Bronchial epithelial cell (primary cell): ENCODE measurements at regions not wholly inside any gene's neighbourhood (a gene's known extent, or its start where the extent isn't known, plus 50 kb on each side); places are given as distances from the start of the nearest gene placed in this dataset.

Experiments used
- DNase-seq: peaks from one replicate; pipeline ENCODE4 v3.0.0-alpha.2; 2010; ENCODE audit warnings: low read depth
- FAIRE-seq: peaks from 2 replicates; lab custom pipeline; 2011; peaks lifted over from hg19 to GRCh38; lab: Jason Lieb, UNC
- H3K27me3 ChIP-seq: 2 replicates; pipeline ENCODE4 v1.5.1; 2011; ENCODE audit warnings: low read length; ENCODE audit not compliant: control insufficient read depth, insufficient read depth
- H3K36me3 ChIP-seq: 2 replicates; pipeline ENCODE4 v1.5.1; 2011; ENCODE audit warnings: low read length; ENCODE audit not compliant: control insufficient read depth, insufficient read depth
- H3K4me3 ChIP-seq: 2 replicates; pipeline ENCODE4 v1.5.1; 2011; ENCODE audit warnings: mild to moderate bottlenecking, low read depth, low read length, control low read depth
- TF ChIP-seq, protein P1 (sequence below): IDR thresholded peaks from 2 replicates; pipeline ENCODE4 v1.5.1; 2011; ENCODE audit warnings: mild to moderate bottlenecking, moderate library complexity, low read length, control low read depth, inconsistent platforms; ENCODE audit not compliant: insufficient read depth, severe bottlenecking

DNA sequence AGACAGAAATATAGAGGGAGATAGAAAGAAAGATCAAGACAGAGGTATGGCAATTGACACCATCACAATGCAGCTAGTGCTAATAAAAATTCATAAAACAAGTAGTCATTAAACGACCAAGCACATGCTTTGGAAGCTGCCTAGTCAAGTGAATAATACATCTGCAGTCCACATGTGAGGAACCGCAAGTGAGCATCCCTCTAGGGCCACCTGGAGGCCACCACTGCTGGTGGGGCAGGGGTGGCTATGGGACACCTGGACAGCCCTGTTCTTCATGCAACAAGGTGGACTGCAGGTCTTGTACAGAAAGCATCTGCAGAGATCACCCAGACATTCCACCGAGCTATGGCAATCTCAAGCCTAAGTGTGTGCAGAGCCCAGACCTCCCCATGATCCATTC, 451.1 kb upstream of the PFKP start:
- TF ChIP-seq, protein P1, sequence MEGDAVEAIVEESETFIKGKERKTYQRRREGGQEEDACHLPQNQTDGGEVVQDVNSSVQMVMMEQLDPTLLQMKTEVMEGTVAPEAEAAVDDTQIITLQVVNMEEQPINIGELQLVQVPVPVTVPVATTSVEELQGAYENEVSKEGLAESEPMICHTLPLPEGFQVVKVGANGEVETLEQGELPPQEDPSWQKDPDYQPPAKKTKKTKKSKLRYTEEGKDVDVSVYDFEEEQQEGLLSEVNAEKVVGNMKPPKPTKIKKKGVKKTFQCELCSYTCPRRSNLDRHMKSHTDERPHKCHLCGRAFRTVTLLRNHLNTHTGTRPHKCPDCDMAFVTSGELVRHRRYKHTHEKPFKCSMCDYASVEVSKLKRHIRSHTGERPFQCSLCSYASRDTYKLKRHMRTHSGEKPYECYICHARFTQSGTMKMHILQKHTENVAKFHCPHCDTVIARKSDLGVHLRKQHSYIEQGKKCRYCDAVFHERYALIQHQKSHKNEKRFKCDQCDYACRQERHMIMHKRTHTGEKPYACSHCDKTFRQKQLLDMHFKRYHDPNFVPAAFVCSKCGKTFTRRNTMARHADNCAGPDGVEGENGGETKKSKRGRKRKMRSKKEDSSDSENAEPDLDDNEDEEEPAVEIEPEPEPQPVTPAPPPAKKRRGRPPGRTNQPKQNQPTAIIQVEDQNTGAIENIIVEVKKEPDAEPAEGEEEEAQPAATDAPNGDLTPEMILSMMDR: no peak
- FAIRE-seq: no peak
- DNase-seq: no peak
- Histone ChIP-seq H3K36me3 (no peaks in the 10 kb centered on the region), H3K27me3 (no peaks in the 10 kb centered on the region), H3K4me3 (no peak overlapping the region)

DNA sequence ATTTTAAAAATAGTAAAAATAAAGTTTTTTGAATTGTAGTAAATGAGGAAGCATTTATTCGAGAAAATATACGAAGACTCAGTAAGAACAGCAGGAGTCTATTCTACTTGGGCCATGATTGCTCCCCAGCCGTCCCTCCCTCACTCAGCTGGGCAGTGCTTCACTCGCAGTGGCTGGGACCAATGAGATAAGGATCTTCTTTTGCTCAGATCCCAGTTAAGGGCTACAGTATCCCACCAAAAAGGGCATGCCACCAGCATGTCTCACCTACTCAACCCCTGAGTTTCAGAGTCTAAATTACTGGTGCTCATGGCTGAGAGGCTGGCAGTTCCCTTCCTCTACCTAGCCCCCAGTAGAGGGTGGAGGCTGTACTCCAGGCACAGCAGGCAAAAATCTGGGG, 455.7 kb upstream of the PFKP start:
- no peak for FAIRE-seq
- Histone ChIP-seq H3K27me3 (no peaks in the 10 kb centered on the region), H3K36me3 (no peaks in the 10 kb centered on the region), H3K4me3 (no peak overlapping the region)
- DNase-seq: no peak
- TF ChIP-seq, protein P1: no peak

DNA sequence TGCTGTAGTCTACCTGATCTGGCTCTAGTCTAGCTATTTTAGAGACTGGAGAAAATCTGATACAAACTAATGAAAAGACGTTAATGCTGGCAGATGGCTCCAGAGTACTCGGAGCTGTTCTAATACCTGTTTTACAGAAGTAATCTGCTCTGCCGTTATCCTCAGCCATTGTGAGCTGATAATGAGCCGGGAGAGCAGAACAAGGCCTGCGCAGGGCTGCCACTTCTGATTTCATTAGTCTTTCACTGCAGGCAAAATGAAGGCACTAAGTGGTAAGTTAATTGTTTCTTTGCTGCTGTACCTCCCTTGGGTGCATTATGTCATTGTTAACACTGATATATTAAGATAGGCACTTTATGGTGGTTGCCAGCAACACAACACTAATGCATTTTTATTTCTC, 456.4 kb upstream of the PFKP start:
- no peaks in the 10 kb centered on the region for H3K27me3 ChIP-seq
- no peaks in the 10 kb centered on the region for H3K36me3 ChIP-seq
- TF ChIP-seq, protein P1: no peak
- H3K4me3 ChIP-seq: no peak overlapping the region
- FAIRE-seq: no peak
- DNase-seq: no peak

DNA sequence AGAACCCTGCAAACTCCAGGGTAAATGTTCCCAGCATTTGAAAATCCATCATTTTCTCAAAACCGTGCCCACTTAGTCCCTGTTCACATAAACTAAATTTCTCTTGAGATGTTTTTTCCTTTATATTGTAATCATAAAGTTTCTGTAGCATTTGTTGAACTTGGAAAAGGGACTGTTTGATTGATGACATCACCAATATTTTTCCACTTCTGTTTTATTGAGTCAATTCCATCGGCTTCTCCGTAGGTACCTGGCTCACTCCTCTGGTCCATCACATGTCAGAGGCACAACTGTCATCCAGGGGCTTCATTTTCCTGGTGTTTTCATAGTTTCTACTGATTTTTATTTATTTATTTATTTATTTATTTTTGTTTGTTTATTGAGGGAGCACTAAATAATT, 462.5 kb upstream of the PFKP start:
- no peak for FAIRE-seq

DNA sequence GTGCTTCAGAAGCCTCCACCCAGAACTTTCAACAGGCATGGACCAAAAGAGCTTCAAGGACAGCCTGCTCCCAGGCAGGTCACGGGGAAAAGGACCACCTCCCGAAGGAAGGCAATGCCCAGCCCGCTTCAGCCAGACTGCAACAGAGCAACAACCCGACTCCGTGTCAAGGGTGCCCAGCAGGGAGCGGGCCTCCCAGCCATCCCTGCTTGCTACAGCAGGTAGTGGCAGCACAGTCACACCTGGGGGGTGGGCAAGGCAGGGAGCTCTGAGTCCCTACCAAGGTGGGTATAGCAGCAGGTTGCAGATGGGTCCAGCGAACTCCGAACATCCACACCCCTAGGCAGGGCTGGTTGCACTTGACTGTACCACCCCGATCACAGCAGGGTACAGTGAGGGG, 467.8 kb upstream of the PFKP start:
- TF ChIP-seq, protein P1: no peak
- no peak for FAIRE-seq
- no peaks in the 10 kb centered on the region for H3K27me3 ChIP-seq
- no peak overlapping the region for H3K4me3 ChIP-seq
- DNase-seq: no peak
- no peaks in the 10 kb centered on the region for H3K36me3 ChIP-seq

More for the DNA sequence above, 462.5 kb upstream of the PFKP start:
- DNase-seq: no peak
- Histone ChIP-seq H3K4me3 (no peak overlapping the region), H3K27me3 (no peaks in the 10 kb centered on the region), H3K36me3 (no peaks in the 10 kb centered on the region)
- TF ChIP-seq, protein P1: no peak
